MCF 10A (cell line): ENCODE measurements at regions not wholly inside any gene's neighbourhood (a gene's known extent, or its start where the extent isn't known, plus 50 kb on each side); places are given as distances from the start of the nearest gene placed in this dataset.

Experiments
- BruUV-seq: library from RNA; stranded (reverse); fragments of 400-500 nt; replicated peaks from 2 replicates; lab custom pipeline; 2021; lab: Mats Ljungman, UMichigan
- CTCF ChIA-PET: fragments of 300-600 bp; sonication (Branson Sonifier 250); formaldehyde crosslinking; extraction: SDS; loops from one replicate; lab custom pipeline; 2021; ENCODE audit warnings: antibody characterized with exemption, inconsistent platforms; lab: Yijun Ruan, JAX
- POLR2A ChIA-PET: fragments of 300-600, 350-650 bp; sonication (Branson Sonifier 250); formaldehyde crosslinking; extraction: SDS; loops from one replicate; lab custom pipeline; 2020; ENCODE audit warnings: antibody characterized with exemption, inconsistent platforms; lab: Yijun Ruan, JAX
- DNase-seq: peaks from one replicate; pipeline ENCODE4 v3.0.0-alpha.2; 2018; ENCODE audit not compliant: unreplicated experiment
- H3K27ac Mint-ChIP-seq: one replicate; pipeline ENCODE4 v1.8.0; 2022; ENCODE audit warnings: mild to moderate bottlenecking, low read depth, mixed read lengths; ENCODE audit not compliant: unreplicated experiment
- H3K27me3 Mint-ChIP-seq: one replicate; pipeline ENCODE4 v1.8.0; 2022; ENCODE audit warnings: mixed read lengths; ENCODE audit not compliant: insufficient read depth, unreplicated experiment
- H3K36me3 Mint-ChIP-seq: one replicate; pipeline ENCODE4 v1.8.0; 2022; ENCODE audit warnings: mild to moderate bottlenecking, moderate library complexity, mixed read lengths; ENCODE audit not compliant: insufficient read depth, unreplicated experiment
- H3K4me1 Mint-ChIP-seq: one replicate; pipeline ENCODE4 v1.8.0; 2022; ENCODE audit warnings: mixed read lengths; ENCODE audit not compliant: insufficient read depth, unreplicated experiment
- H3K4me3 Mint-ChIP-seq: one replicate; pipeline ENCODE4 v1.8.0; 2022; ENCODE audit warnings: mild to moderate bottlenecking, moderate library complexity, mixed read lengths; ENCODE audit not compliant: unreplicated experiment
- H3K9me3 Mint-ChIP-seq: one replicate; pipeline ENCODE4 v1.8.0; 2022; ENCODE audit warnings: mixed read lengths; ENCODE audit not compliant: unreplicated experiment
- CTCF ChIP-seq: fragments of 200-600 bp; IDR thresholded peaks from one replicate; pipeline ENCODE4 v1.8.0; 2022; ENCODE audit warnings: antibody characterized with exemption, mild to moderate bottlenecking; ENCODE audit not compliant: unreplicated experiment
- intact Hi-C: fragments of 100-400 bp; cut with micrococcal nuclease; formaldehyde crosslinking; loops from 2 replicates; pipeline ENCODE4 v1.14.1; 2022

GRCh38 chr5:125148076-125148475 is 401.6 kb upstream of the ZNF608 start:
- BruUV-seq: no TSS peak
- no peaks in the 10 kb centered on the region for H3K9me3 Mint-ChIP-seq
- CTCF ChIA-PET: interaction anchor here (0.6 to 1.3 kb wide), 4 partner anchors 11 to 690 kb away, joined by 3 read pairs; no protein-coding TSS in a partner anchor
- no peaks in the 10 kb centered on the region for H3K36me3 Mint-ChIP-seq
- H3K4me1 Mint-ChIP-seq: peaks cover 5% of the 10 kb centered on the region
- no peak overlapping the region for H3K4me3 Mint-ChIP-seq
- no peaks in the 10 kb centered on the region for H3K27me3 Mint-ChIP-seq
- POLR2A ChIA-PET: no interaction called here
- intact Hi-C loops: no loop called here
- no peak overlapping the region for H3K27ac Mint-ChIP-seq
- no peak for DNase-seq
- TF ChIP-seq CTCF: no peak

- Mint-ChIP-seq H3K9me3 (no peaks in the 10 kb centered on the region), H3K4me1 (peaks cover 5% of the 10 kb centered on the region), H3K36me3 (no peaks in the 10 kb centered on the region), H3K27ac (no peak overlapping the region), H3K27me3 (no peaks in the 10 kb centered on the region), H3K4me3 (no peak overlapping the region)
- no peak for TF ChIP-seq CTCF
- ChIA-PET CTCF (interaction anchor here (0.9 to 1.3 kb wide), 3 partner anchors 12 to 691 kb away, joined by 3 read pairs; no protein-coding TSS in a partner anchor), POLR2A (no interaction called here)
- BruUV-seq: no TSS peak
- intact Hi-C loops: no loop called here
- peak; percentile 27 for DNase-seq
These were observed 402.3 kb upstream of the ZNF608 start for GRCh38 chr5:125148706-125149105.

- ChIA-PET POLR2A (no interaction called here), CTCF (interaction anchor here (0.8 to 0.9 kb wide), 2 partner anchors 36 to 138 kb away, joined by 3 read pairs; no protein-coding TSS in a partner anchor)
- no peak overlapping the region for H3K27ac Mint-ChIP-seq
These were observed 402.7 kb upstream of the ZNF608 start for GRCh38 chr5:125149110-125149509.

GRCh38 chr5:125149527-125149926 is 403.1 kb upstream of the ZNF608 start:
- no peak for DNase-seq
- BruUV-seq: no TSS peak
- Mint-ChIP-seq H3K27ac (no peak overlapping the region), H3K4me1 (peaks cover 5% of the 10 kb centered on the region), H3K36me3 (no peaks in the 10 kb centered on the region), H3K27me3 (no peaks in the 10 kb centered on the region), H3K4me3 (no peak overlapping the region), H3K9me3 (no peaks in the 10 kb centered on the region)
- TF ChIP-seq CTCF: no peak
- CTCF ChIA-PET: interaction anchor here (0.8 kb wide), 1 partner anchor 36 kb away, joined by 3 read pairs; no protein-coding TSS in a partner anchor
- intact Hi-C loops: no loop called here
- POLR2A ChIA-PET: no interaction called here

More at GRCh38 chr5:125149110-125149509, 402.7 kb upstream of the ZNF608 start:
- no peaks in the 10 kb centered on the region for H3K9me3 Mint-ChIP-seq
- no peaks in the 10 kb centered on the region for H3K36me3 Mint-ChIP-seq
- BruUV-seq: no TSS peak
- H3K4me3 Mint-ChIP-seq: no peak overlapping the region
- H3K4me1 Mint-ChIP-seq: peaks cover 5% of the 10 kb centered on the region
- no peak for DNase-seq
- no peak for TF ChIP-seq CTCF
- intact Hi-C loops: no loop called here
- H3K27me3 Mint-ChIP-seq: no peaks in the 10 kb centered on the region
